DND-41 (cell line): ENCODE measurements at regions not wholly inside any gene's neighbourhood (a gene's known extent, or its start where the extent isn't known, plus 50 kb on each side); places are given as distances from the start of the nearest gene placed in this dataset.

Experiments
- CTCF ChIP-seq: IDR thresholded peaks from 2 replicates; pipeline ENCODE4 v1.5.1; 2012; ENCODE audit warnings: borderline replicate concordance, low read length, moderate library complexity, mild to moderate bottlenecking; ENCODE audit not compliant: poor library complexity, severe bottlenecking; ENCODE audit errors: extremely low read depth
- EZH2 ChIP-seq: IDR thresholded peaks from 3 replicates; pipeline ENCODE4 v1.6.1; 2012; ENCODE audit warnings: borderline replicate concordance, low read depth, mild to moderate bottlenecking, moderate library complexity, low read length, inconsistent platforms; ENCODE audit not compliant: severe bottlenecking

- TF ChIP-seq CTCF (no peak), EZH2 (no peak)
Measured at GRCh38 chr9:113660196-113660595, 196.7 kb downstream of the RGS3 start.
